ENCODE measurements at regions not wholly inside any gene's neighbourhood (a gene's known extent, or its start where the extent isn't known, plus 50 kb on each side); places are given as distances from the start of the nearest gene placed in this dataset.
"Not testable (repeated sequence)": the region's sequence is repeated elsewhere in the genome, so short reads cannot be mapped to it uniquely, and the experiment has no call there.

DNA sequence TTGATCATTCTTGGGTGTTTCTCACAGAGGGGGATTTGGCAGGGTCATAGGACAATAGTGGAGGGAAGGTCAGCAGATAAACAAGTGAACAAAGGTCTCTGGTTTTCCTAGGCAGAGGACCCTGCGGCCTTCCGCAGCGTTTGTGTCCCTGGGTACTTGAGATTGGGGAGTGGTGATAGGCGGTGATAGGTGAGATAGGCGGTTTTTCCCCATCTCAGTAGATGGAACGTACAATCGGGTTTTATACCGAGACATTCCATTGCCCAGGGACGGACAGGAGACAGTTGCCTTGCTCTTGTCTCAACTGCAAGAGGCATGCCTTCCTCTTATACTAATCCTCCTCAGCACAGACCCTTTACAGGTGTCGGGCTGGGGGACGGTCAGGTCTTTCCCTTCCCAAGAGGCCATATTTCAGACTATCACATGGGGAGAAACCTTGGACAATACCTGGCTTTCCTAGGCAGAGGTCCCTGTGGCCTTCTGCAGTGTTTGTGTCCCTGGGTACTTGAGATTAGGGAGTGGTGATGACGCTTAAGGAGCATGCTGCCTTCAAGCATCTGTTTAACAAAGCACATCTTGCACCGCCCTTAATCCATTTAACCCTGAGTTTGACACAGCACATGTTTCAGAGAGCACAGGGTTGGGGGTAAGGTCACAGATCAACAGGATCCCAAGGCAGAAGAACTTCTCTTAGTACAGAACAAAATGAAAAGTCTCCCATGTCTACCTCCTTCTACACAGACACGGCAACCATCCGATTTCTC lies 86.2 kb downstream of the OR2B2 start:
- DNase-seq = not testable (repeated sequence)

DNA sequence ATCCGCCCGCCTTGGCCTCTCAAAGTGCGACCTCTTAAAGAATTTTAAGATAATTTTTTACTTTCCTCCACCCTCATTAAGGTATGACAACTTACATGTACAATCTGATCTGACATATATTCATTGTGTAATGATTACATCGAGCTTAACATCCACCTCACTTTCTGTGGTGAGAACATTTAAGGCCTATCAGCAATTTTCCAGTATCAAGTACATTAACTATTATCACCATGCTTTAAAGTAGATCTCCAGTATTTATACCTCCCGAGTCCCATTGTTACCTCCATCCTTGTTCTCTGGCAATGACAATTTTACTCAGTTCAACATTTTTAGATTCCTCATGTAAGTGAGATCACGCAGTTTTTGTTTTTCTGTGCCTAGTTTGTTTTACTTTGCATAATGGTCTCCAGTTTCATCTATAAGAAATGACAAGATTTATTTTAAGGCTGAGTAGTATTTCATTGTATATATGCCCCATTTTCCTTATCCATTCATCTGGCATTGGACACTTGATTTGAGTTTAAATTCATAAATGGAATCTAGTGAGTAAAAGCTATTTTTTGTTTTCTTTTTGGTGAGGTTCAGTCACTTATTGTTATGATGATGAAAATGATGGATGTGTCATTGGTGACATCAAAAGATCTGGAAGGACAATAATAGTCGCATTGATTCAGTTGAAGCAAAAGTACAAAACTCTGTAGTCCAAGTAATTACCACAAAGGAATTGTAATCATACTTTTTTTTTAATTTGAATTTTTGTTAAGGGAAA lies 87.0 kb downstream of the OR2B2 start:
- DNase-seq = no peak

DNA sequence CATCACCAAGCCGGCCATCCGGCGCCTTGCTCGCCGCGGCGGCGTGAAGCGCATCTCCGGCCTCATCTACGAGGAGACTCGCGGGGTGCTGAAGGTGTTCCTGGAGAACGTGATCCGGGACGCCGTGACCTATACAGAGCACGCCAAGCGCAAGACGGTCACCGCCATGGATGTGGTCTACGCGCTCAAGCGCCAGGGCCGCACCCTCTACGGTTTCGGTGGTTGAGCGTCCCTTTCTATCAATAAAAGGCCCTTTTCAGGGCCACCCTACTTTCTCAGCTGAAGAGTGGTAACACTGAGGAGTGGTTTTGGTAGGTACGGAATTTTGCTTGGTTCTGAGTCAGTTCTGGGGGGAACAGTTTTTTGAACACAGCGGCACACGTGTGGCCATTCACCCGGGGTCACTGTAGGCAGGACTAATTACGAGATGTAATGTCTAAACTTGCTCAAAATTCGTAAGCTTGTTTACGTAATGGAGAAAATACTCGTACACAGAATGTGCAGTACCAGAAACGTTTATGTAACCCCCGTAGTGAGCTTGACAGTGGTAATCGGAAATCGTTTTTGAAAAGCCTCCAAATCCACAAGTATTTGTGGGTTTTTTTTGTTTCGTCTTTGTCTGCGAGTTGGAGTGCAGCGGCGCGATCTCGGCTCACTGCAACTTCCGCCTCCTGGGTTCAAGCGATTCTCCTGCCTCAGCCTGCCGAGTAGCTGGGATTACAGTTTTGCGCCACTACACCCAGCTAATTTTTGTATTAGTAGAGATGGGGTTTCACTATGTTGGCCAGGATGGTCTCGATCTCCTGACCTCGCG lies 87.8 kb downstream of the OR2B2 start:
- DNase-seq = peak; percentile 47

- DNase-seq = peak; percentile 81
Observed at GRCh38 chr6:27823714-27824210, 88.4 kb downstream of the OR2B2 start.

DNA sequence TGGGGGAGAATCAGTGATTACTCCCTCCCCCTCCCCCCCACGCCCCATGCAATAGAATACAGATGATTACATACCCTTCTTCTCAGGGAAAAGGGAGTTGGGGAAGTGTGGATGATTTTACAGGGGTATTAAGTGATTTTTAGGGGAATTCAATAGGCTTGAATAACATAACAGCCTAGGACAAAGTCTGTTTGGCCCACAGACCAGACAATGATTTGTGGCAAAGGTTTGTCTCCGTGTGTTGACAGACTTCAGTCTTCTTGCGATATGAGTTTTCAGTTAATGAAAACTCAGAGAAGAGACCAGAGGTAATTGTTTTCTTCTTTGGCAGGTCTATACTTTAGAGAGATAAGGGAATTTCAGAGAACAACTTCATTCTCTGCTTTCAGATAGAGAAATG lies 95.3 kb downstream of the OR2B2 start:
- DNase-seq = no peak

DNA sequence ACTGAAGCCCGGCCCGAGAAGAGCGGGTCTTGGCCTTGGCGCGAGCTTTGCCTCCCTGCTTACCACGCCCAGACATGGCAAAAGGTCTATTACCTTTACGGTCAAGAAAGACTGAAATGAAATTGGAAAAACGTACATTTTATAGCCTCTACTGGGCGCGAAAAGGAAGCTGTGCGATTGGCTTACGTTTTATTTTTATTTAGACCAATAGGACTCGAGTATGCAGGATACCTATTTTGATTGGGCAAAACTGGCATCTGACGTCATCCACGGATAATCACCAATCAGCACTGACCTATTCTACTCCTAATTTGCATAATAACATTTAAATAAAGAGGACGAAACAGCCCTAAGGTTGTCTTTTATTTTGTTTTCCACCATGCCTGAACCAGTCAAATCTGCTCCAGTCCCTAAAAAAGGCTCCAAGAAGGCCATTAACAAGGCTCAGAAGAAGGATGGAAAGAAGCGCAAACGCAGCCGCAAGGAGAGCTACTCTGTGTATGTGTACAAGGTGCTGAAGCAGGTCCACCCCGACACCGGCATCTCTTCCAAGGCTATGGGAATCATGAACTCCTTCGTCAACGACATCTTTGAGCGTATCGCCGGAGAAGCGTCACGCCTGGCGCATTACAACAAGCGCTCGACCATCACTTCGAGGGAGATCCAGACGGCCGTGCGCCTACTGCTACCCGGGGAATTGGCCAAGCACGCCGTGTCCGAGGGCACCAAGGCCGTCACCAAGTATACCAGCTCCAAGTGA lies 97.4 kb downstream of the OR2B2 start:
- DNase-seq = peak; percentile 96

- not testable (repeated sequence) for DNase-seq
Observed at GRCh38 chr6:27814415-27814664, 97.9 kb downstream of the OR2B2 start.

GRCh38 chr6:27812805-27813492 lies 99.2 kb downstream of the OR2B2 start:
- DNase-seq = no peak

- DNase-seq = no peak
Observed at GRCh38 chr6:27812078-27812804, 100.0 kb downstream of the OR2B2 start.

DNA sequence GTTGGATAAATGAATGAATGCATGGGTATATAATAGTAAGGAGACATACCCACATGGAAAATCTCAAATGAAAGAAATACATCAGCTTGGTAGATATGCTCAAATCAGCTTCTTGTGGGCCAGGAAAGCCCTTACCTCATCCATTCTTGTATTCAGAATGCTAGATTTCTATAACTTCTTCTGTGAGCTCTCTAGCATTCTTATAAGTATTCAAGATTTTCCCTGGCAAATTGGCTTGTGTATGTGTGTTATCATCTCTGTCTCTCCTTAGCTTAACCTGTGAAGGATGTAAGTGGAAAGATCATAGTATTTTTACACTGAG lies 100.8 kb downstream of the OR2B2 start:
- DNase-seq = no peak

- DNase-seq = peak; percentile 48
Observed at GRCh38 chr6:27810768-27811450, 101.3 kb downstream of the OR2B2 start.

DNA sequence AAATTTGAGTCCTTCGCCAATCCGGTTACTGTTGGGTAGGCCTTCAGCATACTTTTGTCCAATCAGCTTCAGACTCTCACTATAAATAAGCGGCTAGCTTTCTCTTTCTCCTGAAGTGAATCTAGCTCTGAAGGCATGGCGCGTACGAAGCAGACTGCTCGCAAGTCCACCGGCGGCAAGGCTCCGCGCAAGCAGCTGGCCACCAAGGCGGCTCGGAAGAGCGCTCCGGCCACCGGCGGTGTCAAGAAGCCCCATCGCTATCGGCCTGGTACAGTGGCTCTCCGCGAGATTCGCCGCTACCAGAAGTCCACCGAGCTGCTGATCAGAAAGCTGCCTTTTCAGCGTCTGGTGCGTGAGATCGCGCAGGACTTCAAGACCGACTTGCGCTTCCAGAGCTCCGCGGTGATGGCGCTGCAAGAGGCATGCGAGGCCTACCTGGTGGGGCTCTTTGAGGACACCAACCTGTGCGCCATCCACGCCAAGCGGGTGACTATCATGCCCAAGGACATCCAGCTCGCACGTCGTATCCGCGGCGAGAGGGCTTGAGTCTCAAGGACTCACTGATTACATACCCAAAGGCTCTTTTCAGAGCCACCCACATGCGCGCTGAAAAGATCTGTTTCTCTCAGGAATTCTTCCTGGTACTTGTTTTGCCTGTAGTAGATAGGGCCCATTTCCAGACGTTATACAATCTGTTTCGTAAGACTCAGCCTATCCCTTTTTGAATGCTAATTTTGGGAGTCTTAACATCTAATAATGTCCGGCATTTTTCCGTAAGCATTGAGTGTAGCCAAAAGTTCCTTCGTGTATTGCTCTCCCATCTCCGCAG lies 102.0 kb downstream of the OR2B2 start:
- peak; percentile 96 for DNase-seq

- no peak for DNase-seq
Observed at GRCh38 chr6:27809067-27809938, 102.9 kb downstream of the OR2B2 start.

DNA sequence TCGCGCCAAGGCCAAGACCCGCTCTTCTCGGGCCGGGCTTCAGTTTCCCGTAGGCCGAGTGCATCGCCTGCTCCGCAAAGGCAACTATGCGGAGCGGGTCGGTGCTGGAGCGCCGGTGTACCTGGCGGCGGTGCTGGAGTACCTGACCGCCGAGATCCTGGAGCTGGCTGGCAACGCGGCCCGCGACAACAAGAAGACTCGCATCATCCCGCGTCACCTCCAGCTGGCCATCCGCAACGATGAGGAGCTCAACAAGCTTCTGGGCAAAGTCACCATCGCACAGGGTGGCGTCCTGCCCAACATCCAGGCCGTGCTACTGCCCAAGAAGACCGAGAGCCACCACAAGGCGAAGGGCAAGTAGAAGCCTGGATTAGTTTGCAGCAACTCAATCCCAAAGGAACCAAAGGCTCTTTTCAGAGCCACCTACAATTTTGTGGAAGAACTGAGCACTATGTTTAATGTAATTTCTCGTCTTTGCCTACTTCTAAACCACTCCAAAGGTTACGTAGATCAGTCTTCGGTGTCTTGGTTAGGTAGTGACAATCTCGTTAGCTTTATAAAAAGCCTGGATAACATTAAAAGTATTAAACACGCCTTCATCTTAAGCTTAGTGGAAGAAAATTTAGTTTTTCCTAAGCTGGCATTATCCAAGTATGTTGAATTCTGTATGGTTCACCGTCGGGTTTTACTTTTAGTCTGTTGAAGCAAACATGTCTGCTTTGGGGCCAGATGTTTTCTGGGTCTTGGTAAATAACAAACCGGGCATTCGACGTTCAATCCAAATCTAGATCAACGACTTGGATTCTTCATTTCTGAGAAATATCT lies 103.7 kb downstream of the OR2B2 start:
- not testable (repeated sequence) for DNase-seq

DNA sequence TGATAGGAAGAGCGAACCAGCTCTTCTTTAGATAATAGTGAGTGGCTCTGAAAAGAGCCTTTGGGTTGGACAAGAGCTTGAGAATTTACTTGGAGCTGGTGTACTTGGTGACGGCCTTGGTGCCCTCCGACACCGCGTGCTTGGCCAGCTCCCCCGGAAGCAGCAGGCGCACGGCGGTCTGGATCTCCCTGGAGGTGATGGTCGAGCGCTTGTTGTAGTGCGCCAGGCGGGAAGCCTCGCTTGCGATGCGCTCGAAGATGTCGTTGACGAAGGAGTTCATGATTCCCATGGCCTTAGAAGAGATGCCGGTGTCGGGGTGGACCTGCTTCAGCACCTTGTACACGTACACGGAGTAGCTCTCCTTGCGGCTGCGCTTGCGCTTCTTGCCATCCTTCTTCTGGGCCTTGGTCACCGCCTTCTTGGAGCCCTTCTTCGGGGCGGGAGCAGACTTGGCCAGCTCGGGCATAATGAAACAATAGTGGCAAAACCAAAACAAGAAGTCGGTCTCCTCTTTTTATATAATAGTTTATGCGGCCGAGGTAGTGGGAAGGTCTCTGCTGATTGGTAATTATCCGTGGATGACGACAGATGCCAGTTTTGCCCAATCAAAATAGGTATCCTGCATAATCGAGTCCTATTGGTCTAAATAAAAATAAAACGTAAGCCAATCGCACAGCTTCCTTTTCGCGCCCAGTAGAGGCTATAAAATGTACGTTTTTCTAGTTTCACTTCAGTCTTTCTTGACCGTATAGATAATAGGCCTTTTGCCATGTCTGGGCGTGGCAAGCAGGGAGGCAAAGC lies 104.6 kb downstream of the OR2B2 start:
- peak; percentile 93 for DNase-seq

- DNase-seq = no peak
Observed at GRCh38 chr6:27806981-27807440, 105.2 kb downstream of the OR2B2 start.

DNA sequence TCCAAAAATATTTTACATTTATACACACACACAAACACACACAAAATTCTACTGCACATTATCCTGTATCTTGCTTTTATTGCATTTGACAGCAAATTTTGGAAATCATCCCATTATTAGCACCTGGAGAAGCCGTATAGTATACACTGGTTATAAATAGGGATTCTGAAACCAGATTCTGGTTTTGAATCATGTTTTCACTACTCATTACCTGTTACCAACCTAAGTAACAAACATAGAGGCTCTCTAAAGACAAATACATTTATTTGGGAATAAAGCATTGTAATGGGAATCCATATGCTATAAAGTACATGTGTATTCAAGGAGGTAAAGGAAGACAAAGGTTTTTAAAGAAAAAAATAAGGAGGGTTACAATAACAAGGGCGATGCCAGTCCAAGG lies 106.8 kb downstream of the OR2B2 start:
- no peak for DNase-seq
